ENCODE measurements at regions not wholly inside any gene's neighbourhood (a gene's known extent, or its start where the extent isn't known, plus 50 kb on each side); places are given as distances from the start of the nearest gene placed in this dataset.

- Histone ChIP-seq H3K9me3 (ENCODE audit: low read length) (no peaks in the 10 kb centered on the region), H3K4me3 (ENCODE audit: low read depth, low read length, poor library complexity, severe bottlenecking) (no peak overlapping the region), H3K36me3 (ENCODE audit: insufficient read depth, low read length) (no peaks in the 10 kb centered on the region), H3K9me2 (ENCODE audit: low read depth, low read length) (no peaks in the 10 kb centered on the region), H3K27me3 (ENCODE audit: insufficient read depth, low read length) (no peaks in the 10 kb centered on the region), H3K27ac (ENCODE audit: low read depth, low read length, poor library complexity, severe bottlenecking) (no peak overlapping the region), H4K20me1 (ENCODE audit: insufficient read depth, low read length) (no peaks in the 10 kb centered on the region), H3F3A (ENCODE audit: insufficient read depth, low read length) (no peaks in the 10 kb centered on the region), H3K4me2 (ENCODE audit: low read length) (no peak overlapping the region), H3K79me2 (ENCODE audit: insufficient read depth, low read length) (no peaks in the 10 kb centered on the region), H3K9ac (ENCODE audit: low read length) (no peak overlapping the region), H3K4me1 (ENCODE audit: insufficient read depth, low read length, severe bottlenecking) (no peaks in the 10 kb centered on the region), H2AFZ (ENCODE audit: low read length) (no peak overlapping the region)
- no peak for TF ChIP-seq EZH2 (IDR thresholded peaks at IDR 0.05; ENCODE audit: borderline replicate concordance, low read length)
- TF ChIP-seq CTCF (IDR thresholded peaks at IDR 0.05; ENCODE audit: low read length): no peak
Observed at GRCh38 chr1:189971656-189972055, 506.0 kb downstream of the BRINP3 start.

GRCh38 chr1:189977184-189977583, 500.5 kb downstream of the BRINP3 start:
- Histone ChIP-seq H4K20me1 (ENCODE audit: insufficient read depth, low read length) (no peaks in the 10 kb centered on the region), H3K9ac (ENCODE audit: low read length) (no peak overlapping the region), H3K4me3 (ENCODE audit: low read depth, low read length, poor library complexity, severe bottlenecking) (no peak overlapping the region), H3K36me3 (ENCODE audit: insufficient read depth, low read length) (no peaks in the 10 kb centered on the region), H3K27me3 (ENCODE audit: insufficient read depth, low read length) (no peaks in the 10 kb centered on the region), H3K79me2 (ENCODE audit: insufficient read depth, low read length) (no peaks in the 10 kb centered on the region), H3K4me2 (ENCODE audit: low read length) (no peak overlapping the region), H3K27ac (ENCODE audit: low read depth, low read length, poor library complexity, severe bottlenecking) (no peak overlapping the region), H3K9me2 (ENCODE audit: low read depth, low read length) (no peaks in the 10 kb centered on the region), H2AFZ (ENCODE audit: low read length) (no peak overlapping the region), H3K9me3 (ENCODE audit: low read length) (no peaks in the 10 kb centered on the region), H3K4me1 (ENCODE audit: insufficient read depth, low read length, severe bottlenecking) (no peaks in the 10 kb centered on the region), H3F3A (ENCODE audit: insufficient read depth, low read length) (no peaks in the 10 kb centered on the region)
- TF ChIP-seq CTCF (IDR thresholded peaks at IDR 0.05; ENCODE audit: low read length): no peak; the same call in 1 of the 2 replicates
- TF ChIP-seq EZH2 (IDR thresholded peaks at IDR 0.05; ENCODE audit: borderline replicate concordance, low read length): no peak

GRCh38 chr1:189983166-189983890, 494.3 kb downstream of the BRINP3 start:
- H3K4me2 ChIP-seq (ENCODE audit: low read length): no peak overlapping the region
- H3K79me2 ChIP-seq (ENCODE audit: insufficient read depth, low read length): no peaks in the 10 kb centered on the region
- no peaks in the 10 kb centered on the region for H3K9me2 ChIP-seq (ENCODE audit: low read depth, low read length)
- no peaks in the 10 kb centered on the region for H3K4me1 ChIP-seq (ENCODE audit: insufficient read depth, low read length, severe bottlenecking)
- no peak for TF ChIP-seq EZH2 (IDR thresholded peaks at IDR 0.05; ENCODE audit: borderline replicate concordance, low read length)
- no peak for TF ChIP-seq CTCF (IDR thresholded peaks at IDR 0.05; ENCODE audit: low read length)
- no peak overlapping the region for H3K27ac ChIP-seq (ENCODE audit: low read depth, low read length, poor library complexity, severe bottlenecking)
- no peaks in the 10 kb centered on the region for H3F3A ChIP-seq (ENCODE audit: insufficient read depth, low read length)
- H2AFZ ChIP-seq (ENCODE audit: low read length): no peak overlapping the region
- no peak overlapping the region for H3K4me3 ChIP-seq (ENCODE audit: low read depth, low read length, poor library complexity, severe bottlenecking)
- H3K9ac ChIP-seq (ENCODE audit: low read length): no peak overlapping the region
- H3K27me3 ChIP-seq (ENCODE audit: insufficient read depth, low read length): no peaks in the 10 kb centered on the region
- H3K36me3 ChIP-seq (ENCODE audit: insufficient read depth, low read length): no peaks in the 10 kb centered on the region
- H4K20me1 ChIP-seq (ENCODE audit: insufficient read depth, low read length): no peaks in the 10 kb centered on the region
- H3K9me3 ChIP-seq (ENCODE audit: low read length): no peaks in the 10 kb centered on the region
